Coronary artery (tissue), 2 donors: ENCODE measurements at regions not wholly inside any gene's neighbourhood (a gene's known extent, or its start where the extent isn't known, plus 50 kb on each side); places are given as distances from the start of the nearest gene placed in this dataset.

ENCODE experiments used
- DNase-seq: peaks from one replicate; pipeline ENCODE4 v3.0.0-alpha.2; 2017; ENCODE audit warnings: low spot score
- H3K27ac ChIP-seq, 2 donors: fragments of 200-600 bp; sonication (generic); one replicate each; pipeline ENCODE4 v1.5.1; 2016 to 2019
- H3K4me3 ChIP-seq: fragments of 200-600 bp; sonication (generic); 2 replicates; pipeline ENCODE4 v1.5.1; 2016; ENCODE audit warnings: mild to moderate bottlenecking, moderate library complexity
- TF ChIP-seq, protein P1 (sequence below): fragments of 200-600 bp; sonication (generic); IDR thresholded peaks from one replicate; pipeline ENCODE4 v1.5.1; 2019; ENCODE audit warnings: antibody characterized with exemption

DNA sequence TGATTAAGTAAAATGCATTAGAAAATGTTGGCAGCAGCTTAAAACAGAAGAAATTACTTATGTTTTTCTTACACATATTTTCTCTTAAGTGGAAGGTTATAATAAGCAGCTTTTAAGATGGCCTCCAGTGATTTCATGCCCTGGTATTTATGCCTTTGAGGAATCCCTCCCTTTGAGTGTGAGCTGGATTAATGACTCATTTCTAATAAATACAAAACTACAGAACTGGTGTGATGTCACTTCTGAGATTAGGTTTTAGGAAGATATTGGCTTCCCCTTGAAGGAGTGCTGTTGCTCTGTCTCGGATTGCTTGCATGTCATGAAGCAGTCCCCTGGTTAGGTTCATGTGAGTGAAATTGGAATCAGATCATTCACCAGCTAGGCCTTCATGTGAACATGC is 143.2 kb upstream of the EPHA7 start:
- no peak for DNase-seq
- TF ChIP-seq, protein P1, sequence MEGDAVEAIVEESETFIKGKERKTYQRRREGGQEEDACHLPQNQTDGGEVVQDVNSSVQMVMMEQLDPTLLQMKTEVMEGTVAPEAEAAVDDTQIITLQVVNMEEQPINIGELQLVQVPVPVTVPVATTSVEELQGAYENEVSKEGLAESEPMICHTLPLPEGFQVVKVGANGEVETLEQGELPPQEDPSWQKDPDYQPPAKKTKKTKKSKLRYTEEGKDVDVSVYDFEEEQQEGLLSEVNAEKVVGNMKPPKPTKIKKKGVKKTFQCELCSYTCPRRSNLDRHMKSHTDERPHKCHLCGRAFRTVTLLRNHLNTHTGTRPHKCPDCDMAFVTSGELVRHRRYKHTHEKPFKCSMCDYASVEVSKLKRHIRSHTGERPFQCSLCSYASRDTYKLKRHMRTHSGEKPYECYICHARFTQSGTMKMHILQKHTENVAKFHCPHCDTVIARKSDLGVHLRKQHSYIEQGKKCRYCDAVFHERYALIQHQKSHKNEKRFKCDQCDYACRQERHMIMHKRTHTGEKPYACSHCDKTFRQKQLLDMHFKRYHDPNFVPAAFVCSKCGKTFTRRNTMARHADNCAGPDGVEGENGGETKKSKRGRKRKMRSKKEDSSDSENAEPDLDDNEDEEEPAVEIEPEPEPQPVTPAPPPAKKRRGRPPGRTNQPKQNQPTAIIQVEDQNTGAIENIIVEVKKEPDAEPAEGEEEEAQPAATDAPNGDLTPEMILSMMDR: no peak
- no peak overlapping the region for H3K27ac ChIP-seq
- no peak overlapping the region for H3K4me3 ChIP-seq

DNA sequence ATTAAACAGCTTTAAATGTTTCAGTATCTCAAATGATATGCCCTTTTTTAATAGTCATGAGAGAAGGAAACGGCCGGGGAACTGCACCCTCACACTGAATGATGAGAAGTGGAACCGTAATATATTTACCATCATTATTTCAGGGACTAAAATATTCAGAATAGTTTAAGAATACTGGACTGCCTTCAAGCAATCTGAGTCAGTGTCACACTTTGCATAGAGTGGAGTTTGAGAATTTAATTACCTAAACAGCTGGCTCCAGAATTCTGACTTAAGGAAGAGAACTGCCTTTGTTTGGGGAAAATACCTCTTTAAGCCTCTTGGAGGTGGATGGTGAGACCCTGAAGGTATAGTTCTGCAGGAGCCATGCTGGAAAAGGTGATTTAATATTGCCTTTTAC is 135.9 kb upstream of the EPHA7 start:
- no peak overlapping the region for H3K27ac ChIP-seq
- DNase-seq: no peak
- no peak overlapping the region for H3K4me3 ChIP-seq
- TF ChIP-seq, protein P1: no peak

DNA sequence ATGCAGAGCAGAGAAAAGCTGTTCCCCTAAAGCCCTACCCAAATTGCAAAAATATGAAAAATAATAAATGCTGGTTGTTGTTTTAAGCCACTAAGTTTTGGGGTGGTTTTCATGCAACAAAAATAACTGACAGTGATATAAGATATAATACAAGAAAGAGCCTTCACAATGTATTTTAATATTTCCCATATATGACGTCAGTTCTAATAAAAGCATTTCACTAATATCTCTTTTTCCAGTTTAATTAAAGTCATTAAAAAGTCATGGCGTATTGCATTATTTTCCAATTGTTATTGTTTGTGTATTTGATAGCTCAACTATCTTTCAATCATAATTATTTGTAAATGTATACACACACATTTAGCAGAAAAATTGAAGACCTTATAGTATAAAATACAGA is 134.7 kb upstream of the EPHA7 start:
- TF ChIP-seq, protein P1: no peak
- Histone ChIP-seq H3K4me3 (no peak overlapping the region), H3K27ac (no peak overlapping the region)
- no peak for DNase-seq

DNA sequence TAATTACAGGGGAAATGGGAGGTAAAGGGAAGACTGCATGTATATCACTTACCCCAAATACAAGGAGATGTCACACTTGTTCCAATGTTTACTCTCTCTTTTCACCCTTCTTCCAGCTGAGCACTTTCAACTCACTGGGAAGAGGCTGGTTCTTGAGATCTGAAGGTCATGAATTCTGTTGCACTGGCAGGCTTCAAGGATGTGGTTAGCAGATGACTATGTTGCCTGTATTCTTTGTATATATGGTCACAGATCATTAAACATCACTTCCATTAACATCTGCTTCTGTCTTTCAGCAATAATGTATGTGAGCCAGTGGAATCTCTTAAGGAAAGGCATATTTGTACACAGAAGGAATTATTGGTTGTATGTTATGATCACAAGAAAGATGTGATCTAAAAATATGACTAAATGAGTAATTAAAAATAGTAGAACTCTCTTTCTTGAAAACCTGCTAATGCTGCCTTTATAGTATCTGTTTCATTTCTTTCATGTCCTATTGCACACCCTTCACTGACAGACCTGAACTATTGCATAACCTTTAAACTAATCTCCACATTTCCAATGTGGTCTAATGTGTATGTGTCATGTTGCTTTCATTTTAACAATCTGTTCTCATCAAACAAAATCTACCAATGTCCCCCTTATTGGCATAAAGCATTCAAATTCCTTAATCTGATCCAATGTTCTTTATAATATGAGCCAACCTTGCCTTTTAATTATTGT is 131.4 kb upstream of the EPHA7 start:
- H3K4me3 ChIP-seq: no peak overlapping the region
- no peak for DNase-seq
- TF ChIP-seq, protein P1: no peak
- H3K27ac ChIP-seq: no peak overlapping the region

DNA sequence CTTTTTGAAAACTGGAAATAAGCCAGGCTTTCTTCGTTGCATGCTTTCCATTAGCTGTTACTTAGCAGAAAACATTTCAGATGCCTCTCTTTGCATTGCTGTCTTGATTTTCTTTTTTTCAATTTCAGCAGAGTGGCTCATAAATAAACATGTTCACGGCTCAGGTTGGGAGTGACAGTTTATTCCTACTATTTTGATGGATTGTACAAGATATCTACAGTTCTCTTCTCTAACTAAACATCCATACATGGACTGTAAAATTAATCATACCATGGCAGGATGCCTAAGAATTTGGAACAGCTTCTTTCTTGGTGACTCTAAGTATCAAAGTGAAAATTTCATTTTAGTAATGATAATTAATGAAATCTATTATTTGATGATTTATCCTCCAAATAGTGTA is 130.5 kb upstream of the EPHA7 start:
- no peak for DNase-seq
- Histone ChIP-seq H3K27ac (no peak overlapping the region), H3K4me3 (no peak overlapping the region)
- TF ChIP-seq, protein P1: no peak

DNA sequence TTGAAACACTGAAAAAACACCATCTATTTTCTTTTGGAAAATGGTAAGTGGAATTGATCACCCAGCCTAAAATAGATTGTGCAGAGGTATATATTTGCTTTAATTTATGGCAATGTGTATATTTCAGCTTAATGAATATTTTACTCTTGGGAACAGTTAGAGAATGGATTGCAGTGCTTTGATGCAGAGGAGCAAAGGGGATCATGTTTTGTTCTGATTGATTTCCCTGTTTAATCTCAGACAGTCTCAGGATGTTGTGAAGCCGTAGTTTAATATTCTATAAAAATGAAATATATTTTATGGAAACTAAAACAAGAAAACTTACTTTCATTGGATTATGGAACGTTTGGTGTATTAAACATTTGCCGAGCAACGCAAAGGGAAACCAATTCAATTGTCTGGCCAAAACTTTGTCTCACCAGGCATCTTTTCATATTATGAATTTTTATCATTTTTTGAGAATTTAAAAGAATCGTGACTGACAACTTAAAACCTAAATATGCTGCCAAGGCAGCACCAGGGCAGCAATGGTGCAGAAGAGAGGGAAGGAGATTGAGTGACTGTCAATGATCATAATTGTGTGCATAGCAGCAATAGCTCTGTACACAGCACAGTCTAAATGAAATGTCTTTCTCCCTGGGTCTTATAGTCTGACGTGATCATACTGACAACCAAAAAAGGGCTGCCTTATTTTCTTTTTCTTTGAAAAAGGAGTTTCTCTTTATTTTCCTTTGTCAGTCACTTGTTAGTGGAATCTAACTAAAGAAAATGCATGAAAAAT is 105.5 kb upstream of the EPHA7 start:
- Histone ChIP-seq H3K27ac (no peak overlapping the region), H3K4me3 (no peak overlapping the region)
- DNase-seq: no peak
- TF ChIP-seq, protein P1: no peak

DNA sequence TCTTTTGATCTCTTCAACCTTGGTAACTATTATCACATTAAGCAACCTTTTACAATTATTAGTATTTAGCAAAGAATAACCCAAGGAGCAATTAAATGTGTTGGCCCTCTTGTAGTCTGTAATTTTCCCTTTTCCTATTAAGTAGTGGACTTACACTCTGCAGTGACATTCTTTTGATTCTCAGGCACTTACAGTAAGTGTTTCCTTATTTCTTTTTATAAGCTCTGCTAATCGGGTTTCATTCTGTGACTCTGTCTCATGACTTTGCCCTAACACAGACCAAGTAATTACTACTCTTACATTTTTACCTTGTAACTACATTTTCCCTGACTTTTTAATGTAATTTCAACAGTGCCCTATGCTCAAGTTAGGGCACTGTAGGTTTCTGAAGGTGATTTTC is 104.0 kb upstream of the EPHA7 start:
- Histone ChIP-seq H3K27ac (no peak overlapping the region), H3K4me3 (no peak overlapping the region)

More for the DNA sequence above, 104.0 kb upstream of the EPHA7 start:
- TF ChIP-seq, protein P1: no peak
- DNase-seq: no peak
